ENCODE measurements at regions not wholly inside any gene's neighbourhood (a gene's known extent, or its start where the extent isn't known, plus 50 kb on each side); places are given as distances from the start of the nearest gene placed in this dataset.
A peak's percentile ranks its signal among the peaks of the same experiment; 100 is the strongest.

DNA sequence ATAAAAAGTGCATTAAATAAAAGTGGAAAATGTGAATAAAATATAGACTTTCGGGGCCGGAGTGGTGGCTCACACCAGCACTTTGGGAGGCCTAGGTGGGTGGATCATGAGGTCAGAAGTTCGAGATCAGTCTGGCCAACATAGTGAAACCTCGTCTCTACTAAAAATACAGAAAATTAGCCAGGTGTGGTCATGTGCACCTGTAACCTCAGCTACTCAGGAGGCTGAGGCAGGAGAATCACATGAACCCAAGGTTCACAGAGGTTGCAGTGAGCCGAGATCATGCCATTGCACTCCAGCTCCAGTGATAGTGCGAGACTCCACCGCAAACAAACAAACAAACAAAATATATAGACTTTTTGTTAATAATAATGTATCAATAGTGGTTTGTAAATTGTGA, 293.6 kb upstream of the TRAM1L1 start:
- H3K4me3 ChIP-seq (ENCODE audit: low read length) = no peak overlapping the region
- TF ChIP-seq CTCF (IDR thresholded peaks at IDR 0.05; ENCODE audit: insufficient read depth, low read depth, low read length, missing control alignments) = no peak
- DNase-seq (ENCODE audit: low read depth) = no peak

DNA sequence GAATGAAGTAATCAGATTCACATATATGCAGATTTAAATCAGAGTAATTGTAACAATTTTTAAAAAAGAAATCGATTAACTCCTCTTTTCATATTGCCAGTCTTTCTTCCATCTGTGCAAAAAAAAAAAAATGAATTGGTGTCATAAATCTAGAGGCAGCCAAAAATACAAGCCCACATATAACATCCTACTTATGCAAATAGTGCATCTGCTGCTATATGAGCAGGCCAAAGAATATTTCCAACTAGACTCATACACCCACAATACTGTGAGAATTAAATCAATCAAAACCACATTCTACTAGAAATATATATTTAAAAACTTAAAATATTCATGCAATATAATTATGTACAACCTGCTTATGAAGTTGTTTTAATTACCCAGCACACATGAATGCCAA, 298.1 kb upstream of the TRAM1L1 start:
- DNase-seq (ENCODE audit: low read depth) = no peak
- no peak overlapping the region for H3K4me3 ChIP-seq (ENCODE audit: low read length)
- TF ChIP-seq CTCF (IDR thresholded peaks at IDR 0.05; ENCODE audit: insufficient read depth, low read depth, low read length, missing control alignments) = no peak

DNA sequence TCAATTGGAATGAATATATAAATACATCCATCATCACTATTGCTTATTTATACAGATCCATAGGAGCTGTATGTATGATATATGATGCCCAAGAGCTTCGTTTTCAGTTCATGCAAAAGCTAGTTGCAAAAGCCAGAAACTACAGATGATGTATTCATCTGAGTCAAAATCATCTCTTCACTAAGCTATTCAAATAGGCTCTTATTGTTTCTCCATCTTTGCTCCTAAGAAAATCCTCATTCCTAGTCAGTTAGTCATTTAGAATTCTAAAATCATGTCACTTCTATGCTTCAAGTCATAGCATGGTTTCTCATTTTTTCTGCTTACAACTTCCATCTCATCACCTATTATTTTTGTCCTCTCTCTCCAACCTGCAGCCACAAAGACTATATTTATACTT, 300.1 kb upstream of the TRAM1L1 start:
- DNase-seq (ENCODE audit: low read depth) = peak; percentile 41
- H3K4me3 ChIP-seq (ENCODE audit: low read length) = no peak overlapping the region
- TF ChIP-seq CTCF (IDR thresholded peaks at IDR 0.05; ENCODE audit: insufficient read depth, low read depth, low read length, missing control alignments) = no peak

DNA sequence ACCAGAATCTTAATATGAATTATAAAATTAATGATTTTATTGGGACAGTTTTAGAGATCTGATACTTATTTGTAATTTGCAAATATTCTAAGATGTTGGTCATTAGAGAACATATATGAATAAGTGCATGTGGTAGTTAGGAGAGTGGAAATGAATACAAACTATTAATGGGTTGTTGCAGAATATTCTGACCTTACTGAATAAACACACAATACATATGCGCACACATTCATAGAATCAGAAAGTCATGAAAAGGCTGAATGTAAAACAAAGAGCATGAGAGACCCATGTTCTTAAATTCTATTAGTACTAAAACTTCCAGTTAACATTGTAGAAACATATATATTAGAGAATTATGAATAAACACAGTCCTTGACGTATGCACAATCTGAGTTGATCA, 301.7 kb upstream of the TRAM1L1 start:
- no peak for TF ChIP-seq CTCF (IDR thresholded peaks at IDR 0.05; ENCODE audit: insufficient read depth, low read depth, low read length, missing control alignments)
- no peak overlapping the region for H3K4me3 ChIP-seq (ENCODE audit: low read length)
- DNase-seq (ENCODE audit: low read depth) = no peak

DNA sequence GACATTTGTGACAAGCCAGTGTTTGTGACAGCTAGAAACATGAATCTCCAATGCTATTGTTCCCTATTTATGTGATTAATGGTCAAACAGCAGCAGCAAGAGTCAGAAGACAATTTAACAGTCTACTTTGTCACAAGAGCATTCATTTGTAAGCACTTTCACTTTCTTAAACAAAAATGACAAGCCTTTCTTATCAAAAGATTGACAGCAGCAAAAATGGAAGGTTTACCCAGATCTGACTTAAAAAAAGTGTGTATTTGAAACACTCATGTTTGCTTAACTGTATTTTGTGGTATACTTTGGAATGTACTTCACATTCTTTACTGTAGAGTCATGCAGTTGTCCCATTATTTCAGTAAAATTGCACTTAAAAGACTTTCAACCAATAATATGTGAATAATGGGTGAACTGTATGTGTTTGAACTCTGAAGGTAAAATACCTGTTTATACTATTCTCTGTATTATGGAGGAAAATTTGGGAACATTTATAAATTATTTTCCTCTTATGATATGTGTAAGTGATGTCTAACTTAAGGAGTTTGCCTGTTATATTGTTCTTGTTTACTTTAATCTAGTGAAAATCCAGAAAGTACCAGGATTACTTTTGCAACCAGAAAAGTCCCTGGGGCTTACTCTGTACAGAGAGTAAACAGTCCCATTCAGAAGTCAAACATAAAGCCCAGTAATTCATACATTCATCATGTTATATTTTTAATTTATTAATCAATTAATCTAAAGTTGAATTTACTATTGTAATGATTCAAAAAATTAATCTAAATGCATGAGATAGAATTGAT, 314.9 kb upstream of the TRAM1L1 start:
- DNase-seq (ENCODE audit: low read depth) = peak; percentile 51
- TF ChIP-seq CTCF (IDR thresholded peaks at IDR 0.05; ENCODE audit: insufficient read depth, low read depth, low read length, missing control alignments) = no peak

DNA sequence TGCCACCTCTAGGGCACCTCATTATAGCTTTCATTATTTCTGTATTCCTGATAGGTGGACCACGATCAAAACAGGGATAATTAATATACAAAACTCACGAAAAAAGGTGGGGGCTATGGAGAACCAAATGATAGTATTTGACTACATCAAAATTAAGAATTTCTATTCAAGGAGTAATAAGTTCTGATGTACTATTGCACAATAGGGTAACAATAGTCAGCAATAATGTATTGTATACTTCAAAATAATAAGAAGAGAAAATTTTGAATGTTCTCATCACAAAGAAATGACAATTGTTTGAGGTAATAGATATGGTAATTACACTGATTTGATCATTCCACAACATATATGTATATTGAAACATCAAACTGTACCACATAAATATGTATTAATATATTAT, 327.3 kb upstream of the TRAM1L1 start:
- DNase-seq (ENCODE audit: low read depth) = no peak
- TF ChIP-seq CTCF (IDR thresholded peaks at IDR 0.05; ENCODE audit: insufficient read depth, low read depth, low read length, missing control alignments) = no peak
- H3K4me3 ChIP-seq (ENCODE audit: low read length) = no peak overlapping the region

More for the DNA sequence above, 314.9 kb upstream of the TRAM1L1 start:
- H3K4me3 ChIP-seq (ENCODE audit: low read length) = no peak overlapping the region

DNA sequence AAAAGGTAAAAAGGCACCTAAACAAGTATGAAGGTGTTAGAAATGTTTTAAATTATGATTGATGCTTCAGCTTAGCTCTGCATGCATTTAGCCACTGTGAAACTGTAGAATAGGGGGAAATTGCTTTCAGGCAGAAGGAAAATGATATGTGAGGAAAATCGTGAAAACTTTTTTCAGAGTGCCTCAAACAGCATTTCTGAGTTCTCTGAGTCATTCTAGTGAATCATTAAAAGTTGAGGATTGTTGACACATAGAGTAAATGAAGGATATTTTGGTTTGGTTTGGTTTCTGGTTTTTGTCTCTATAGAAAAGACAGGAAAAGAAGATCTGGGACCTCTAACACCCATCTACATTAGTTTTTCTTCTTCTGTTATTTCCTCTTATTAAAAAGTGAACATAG, 332.5 kb upstream of the TRAM1L1 start:
- TF ChIP-seq CTCF (IDR thresholded peaks at IDR 0.05; ENCODE audit: insufficient read depth, low read depth, low read length, missing control alignments) = no peak
- peak; percentile 39 for DNase-seq (ENCODE audit: low read depth)
- H3K4me3 ChIP-seq (ENCODE audit: low read length) = no peak overlapping the region

Data from epithelial cell of esophagus (primary cell).